Lower lobe of right lung (tissue), 2 donors: ENCODE measurements at regions not wholly inside any gene's neighbourhood (a gene's known extent, or its start where the extent isn't known, plus 50 kb on each side); places are given as distances from the start of the nearest gene placed in this dataset.

Experiments
- ATAC-seq, 2 donors: fragments of 200-7000 bp; cut with Tn5 transposase; one replicate each; pipeline ENCODE4 v1.9.1; 2020 to 2022; ENCODE audit warnings: mild to moderate bottlenecking in 2 of 2, moderate library complexity in 2 of 2
- DNase-seq: peaks from one replicate; pipeline ENCODE4 v3.0.0-alpha.2; 2020
- H3K27ac ChIP-seq: fragments of 200-600 bp; one replicate; pipeline ENCODE4 v1.8.0; 2022
- H3K27me3 ChIP-seq: fragments of 200-600 bp; one replicate; pipeline ENCODE4 v1.8.0; 2022; ENCODE audit warnings: low read depth
- H3K36me3 ChIP-seq: fragments of 200-600 bp; one replicate; pipeline ENCODE4 v1.8.0; 2022; ENCODE audit warnings: mild to moderate bottlenecking
- H3K4me1 ChIP-seq: fragments of 200-600 bp; one replicate; pipeline ENCODE4 v1.8.0; 2022
- H3K4me3 ChIP-seq: fragments of 200-600 bp; one replicate; pipeline ENCODE4 v1.8.0; 2022; ENCODE audit warnings: mild to moderate bottlenecking
- H3K9me3 ChIP-seq: fragments of 200-600 bp; one replicate; pipeline ENCODE4 v1.8.0; 2022
- intact Hi-C: fragments of 100-400 bp; cut with DNase I; formaldehyde crosslinking; loops from one replicate; pipeline ENCODE4 v1.11.0; 2022
- TF ChIP-seq, protein P1 (sequence below): fragments of 200-600 bp; IDR thresholded peaks from one replicate; pipeline ENCODE4 v1.8.0; 2022; ENCODE audit warnings: antibody characterized with exemption, mild to moderate bottlenecking
- donor health status: DM: no; HTN: yes; CAD: no; lungs with severe emphysema.

DNA sequence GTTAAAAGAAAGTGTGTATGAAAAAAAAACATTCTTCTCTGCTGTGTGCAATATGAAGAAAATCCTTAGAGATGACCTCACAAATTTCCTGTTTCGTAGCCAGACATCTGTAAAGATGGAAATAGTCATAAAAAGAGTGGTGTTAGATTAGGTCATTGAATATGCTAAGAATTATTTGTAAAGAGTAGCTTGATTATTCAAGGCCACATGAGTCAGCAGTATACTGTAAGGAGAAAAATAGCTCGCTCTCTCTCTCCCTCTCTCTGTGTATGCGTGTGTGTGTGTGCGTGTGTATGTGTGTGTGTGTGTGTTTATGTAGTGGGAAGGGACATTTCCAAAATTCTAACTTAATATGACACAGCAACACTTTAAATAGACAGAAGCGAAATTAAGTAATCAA lies 78.8 kb downstream of the PTCHD4 start:
- no peak for DNase-seq
- no peaks in the 10 kb centered on the region for H3K27me3 ChIP-seq
- TF ChIP-seq, protein P1, sequence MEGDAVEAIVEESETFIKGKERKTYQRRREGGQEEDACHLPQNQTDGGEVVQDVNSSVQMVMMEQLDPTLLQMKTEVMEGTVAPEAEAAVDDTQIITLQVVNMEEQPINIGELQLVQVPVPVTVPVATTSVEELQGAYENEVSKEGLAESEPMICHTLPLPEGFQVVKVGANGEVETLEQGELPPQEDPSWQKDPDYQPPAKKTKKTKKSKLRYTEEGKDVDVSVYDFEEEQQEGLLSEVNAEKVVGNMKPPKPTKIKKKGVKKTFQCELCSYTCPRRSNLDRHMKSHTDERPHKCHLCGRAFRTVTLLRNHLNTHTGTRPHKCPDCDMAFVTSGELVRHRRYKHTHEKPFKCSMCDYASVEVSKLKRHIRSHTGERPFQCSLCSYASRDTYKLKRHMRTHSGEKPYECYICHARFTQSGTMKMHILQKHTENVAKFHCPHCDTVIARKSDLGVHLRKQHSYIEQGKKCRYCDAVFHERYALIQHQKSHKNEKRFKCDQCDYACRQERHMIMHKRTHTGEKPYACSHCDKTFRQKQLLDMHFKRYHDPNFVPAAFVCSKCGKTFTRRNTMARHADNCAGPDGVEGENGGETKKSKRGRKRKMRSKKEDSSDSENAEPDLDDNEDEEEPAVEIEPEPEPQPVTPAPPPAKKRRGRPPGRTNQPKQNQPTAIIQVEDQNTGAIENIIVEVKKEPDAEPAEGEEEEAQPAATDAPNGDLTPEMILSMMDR, result no peak
- H3K4me1 ChIP-seq, result no peaks in the 10 kb centered on the region
- intact Hi-C loops, result no loop called here
- no peak for ATAC-seq
- H3K27ac ChIP-seq, result no peak overlapping the region
- no peaks in the 10 kb centered on the region for H3K9me3 ChIP-seq
- no peaks in the 10 kb centered on the region for H3K36me3 ChIP-seq
- H3K4me3 ChIP-seq, result no peak overlapping the region

DNA sequence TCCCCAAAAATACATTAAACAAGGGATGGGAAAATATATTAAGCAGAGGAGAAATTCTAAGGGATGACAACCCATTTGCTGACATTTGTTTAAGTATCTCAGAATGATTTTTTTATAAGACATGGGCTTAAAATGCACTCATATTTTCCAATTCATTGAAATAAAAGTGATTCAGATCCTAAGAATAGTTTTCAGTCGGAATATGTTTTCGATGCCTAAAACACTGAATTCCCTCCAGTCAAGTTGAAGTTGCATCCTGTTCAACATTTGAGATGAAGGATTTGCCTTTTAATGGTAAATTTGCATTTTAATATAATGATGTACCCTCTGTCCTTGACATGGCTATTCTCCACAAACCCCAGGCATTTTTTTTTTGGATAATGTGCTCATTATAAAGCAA lies 79.3 kb downstream of the PTCHD4 start:
- Histone ChIP-seq H3K4me1 (no peaks in the 10 kb centered on the region), H3K27me3 (no peaks in the 10 kb centered on the region), H3K9me3 (no peaks in the 10 kb centered on the region), H3K36me3 (no peaks in the 10 kb centered on the region), H3K27ac (no peak overlapping the region), H3K4me3 (no peak overlapping the region)
- ATAC-seq (no peak), DNase-seq (no peak)
- intact Hi-C loops, result no loop called here
- TF ChIP-seq, protein P1, result no peak

DNA sequence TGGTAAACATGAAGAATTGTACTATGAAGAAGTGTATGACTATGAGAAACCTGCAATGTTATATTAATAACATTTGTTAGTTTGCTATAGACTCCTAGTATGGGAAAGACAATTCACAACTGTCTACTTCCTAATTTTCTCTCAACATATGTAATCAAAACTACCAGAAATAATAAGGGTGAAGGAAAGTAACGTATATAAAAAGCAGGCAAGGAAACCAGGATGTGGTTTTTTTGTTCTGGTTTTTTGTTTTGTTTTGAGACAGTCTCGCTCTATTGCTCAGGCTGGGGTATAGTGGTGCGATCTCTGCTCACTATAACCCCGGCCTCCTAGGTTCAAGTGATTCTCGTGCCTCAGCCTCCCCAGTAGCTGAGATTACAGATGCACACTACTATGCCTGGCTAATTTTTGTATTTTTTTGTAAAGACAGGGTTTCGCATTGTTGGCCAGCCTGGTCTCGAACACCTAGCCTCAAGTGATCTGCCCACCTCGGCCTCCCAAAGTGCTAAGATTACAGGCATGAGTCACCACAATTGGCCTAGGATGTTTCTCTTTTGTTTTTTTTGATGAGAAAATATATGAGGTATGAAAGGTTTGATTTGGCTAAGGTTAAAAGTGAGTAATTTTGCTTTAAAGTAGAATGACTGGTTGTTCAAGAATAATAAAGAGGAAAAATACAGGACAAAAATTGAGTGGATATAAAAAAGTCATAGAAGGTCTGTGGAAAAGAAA lies 83.1 kb downstream of the PTCHD4 start:
- H3K9me3 ChIP-seq, result no peaks in the 10 kb centered on the region
- no peak for ATAC-seq
- no peak overlapping the region for H3K27ac ChIP-seq
- TF ChIP-seq, protein P1, result no peak
- no peak overlapping the region for H3K4me3 ChIP-seq
- no peaks in the 10 kb centered on the region for H3K27me3 ChIP-seq
- DNase-seq, result no peak
- intact Hi-C loops, result no loop called here
- no peaks in the 10 kb centered on the region for H3K36me3 ChIP-seq
- no peaks in the 10 kb centered on the region for H3K4me1 ChIP-seq

DNA sequence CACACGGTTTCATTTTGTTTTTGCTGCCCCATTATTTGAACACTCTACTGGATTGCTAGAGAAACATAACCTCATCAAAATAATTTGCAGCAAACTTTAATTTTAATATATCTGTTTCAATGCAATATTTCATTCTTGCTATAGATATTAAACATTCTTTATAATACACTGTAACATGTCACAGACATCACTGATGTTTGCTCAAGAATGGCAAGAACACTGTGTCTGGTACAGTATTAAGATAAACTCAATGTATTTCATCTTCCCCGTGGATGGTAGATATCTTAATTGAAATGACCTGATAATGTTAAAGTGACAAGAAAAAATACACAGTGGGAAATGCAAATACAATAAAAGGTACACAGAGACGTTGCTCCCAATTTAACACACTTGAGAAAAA lies 86.0 kb downstream of the PTCHD4 start:
- H3K27me3 ChIP-seq, result no peaks in the 10 kb centered on the region
- ATAC-seq (no peak), DNase-seq (no peak)
- TF ChIP-seq, protein P1, result no peak
- H3K9me3 ChIP-seq, result no peaks in the 10 kb centered on the region
- intact Hi-C loops, result no loop called here
- H3K27ac ChIP-seq, result no peak overlapping the region
- H3K4me3 ChIP-seq, result no peak overlapping the region
- no peaks in the 10 kb centered on the region for H3K4me1 ChIP-seq
- no peaks in the 10 kb centered on the region for H3K36me3 ChIP-seq

DNA sequence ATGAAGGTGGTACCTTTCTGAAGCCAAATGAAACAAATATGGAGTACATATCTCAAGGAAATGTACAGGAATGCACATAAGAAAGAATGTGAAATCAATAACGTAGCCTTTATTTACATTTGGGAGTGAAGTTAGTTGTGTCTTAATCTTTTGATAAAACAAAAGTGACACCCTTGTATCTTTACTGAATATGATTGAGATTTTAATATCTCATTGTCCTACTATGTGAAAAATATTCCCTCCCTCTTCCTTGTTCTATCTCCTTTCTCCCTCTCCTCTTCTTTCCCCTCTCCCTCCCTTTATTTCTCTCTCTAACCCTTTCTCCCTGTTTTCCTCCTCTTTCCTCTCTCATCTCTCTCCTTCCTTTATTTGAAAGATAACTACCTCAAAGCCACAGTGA lies 89.1 kb downstream of the PTCHD4 start:
- no peak for ATAC-seq
- no peak overlapping the region for H3K27ac ChIP-seq
- DNase-seq, result no peak
- no peak overlapping the region for H3K4me3 ChIP-seq
- H3K9me3 ChIP-seq, result no peaks in the 10 kb centered on the region
- no peaks in the 10 kb centered on the region for H3K4me1 ChIP-seq
- no peaks in the 10 kb centered on the region for H3K27me3 ChIP-seq
- TF ChIP-seq, protein P1, result no peak
- intact Hi-C loops, result no loop called here
- H3K36me3 ChIP-seq, result no peaks in the 10 kb centered on the region
